HFFc6 (cell line): ENCODE measurements at regions not wholly inside any gene's neighbourhood (a gene's known extent, or its start where the extent isn't known, plus 50 kb on each side); places are given as distances from the start of the nearest gene placed in this dataset.

Experiments
- DNase-seq: peaks from one replicate; pipeline ENCODE4 v3.0.0-alpha.2; 2018
- H3K27ac Mint-ChIP-seq: 2 replicates; pipeline ENCODE4 v1.8.0; 2020; ENCODE audit warnings: mild to moderate bottlenecking, mixed read lengths
- H3K27me3 Mint-ChIP-seq: 2 replicates; pipeline ENCODE4 v1.8.0; 2021; ENCODE audit warnings: mild to moderate bottlenecking, moderate library complexity, mixed read lengths; ENCODE audit not compliant: insufficient read depth
- H3K36me3 Mint-ChIP-seq: 2 replicates; pipeline ENCODE4 v1.8.0; 2021; ENCODE audit warnings: low read depth, mixed read lengths
- H3K4me1 Mint-ChIP-seq: 2 replicates; pipeline ENCODE4 v1.8.0; 2020; ENCODE audit warnings: low read depth, mixed read lengths
- H3K4me3 Mint-ChIP-seq: 2 replicates; pipeline ENCODE4 v1.8.0; 2020; ENCODE audit warnings: mild to moderate bottlenecking, moderate library complexity, mixed read lengths
- H3K9me3 Mint-ChIP-seq: 2 replicates; pipeline ENCODE4 v1.8.0; 2020; ENCODE audit warnings: mild to moderate bottlenecking, mixed read lengths
- CTCF ChIP-seq: fragments of 200-600 bp; sonication (generic); IDR thresholded peaks from 2 replicates; pipeline ENCODE4 v1.5.0; 2021; ENCODE audit warnings: antibody characterized with exemption, mild to moderate bottlenecking

- no peak overlapping the region for H3K4me3 Mint-ChIP-seq
- peaks cover 6% of the 10 kb centered on the region; the same call in 1 of the 2 replicates for H3K9me3 Mint-ChIP-seq
Measured at GRCh38 chr6:104599821-104600638, 259.7 kb downstream of the HACE1 start.

GRCh38 chr6:104597541-104598050 is 262.1 kb downstream of the HACE1 start:
- Mint-ChIP-seq H3K36me3 (no peaks in the 10 kb centered on the region), H3K4me3 (no peak overlapping the region), H3K27me3 (no peaks in the 10 kb centered on the region; the same call in 1 of the 2 replicates), H3K4me1 (no peaks in the 10 kb centered on the region), H3K9me3 (no peaks in the 10 kb centered on the region; the same call in 1 of the 2 replicates), H3K27ac (no peak overlapping the region)
- DNase-seq, result no peak
- no peak for TF ChIP-seq CTCF

More at GRCh38 chr6:104599821-104600638, 259.7 kb downstream of the HACE1 start:
- no peak overlapping the region for H3K27ac Mint-ChIP-seq
- H3K36me3 Mint-ChIP-seq, result no peaks in the 10 kb centered on the region
- no peak for DNase-seq
- H3K27me3 Mint-ChIP-seq, result no peaks in the 10 kb centered on the region; the same call in 1 of the 2 replicates
- TF ChIP-seq CTCF, result no peak
- no peaks in the 10 kb centered on the region for H3K4me1 Mint-ChIP-seq

GRCh38 chr6:104596091-104596490 is 263.6 kb downstream of the HACE1 start:
- H3K4me3 Mint-ChIP-seq, result no peak overlapping the region
- H3K27ac Mint-ChIP-seq, result no peak overlapping the region
- H3K9me3 Mint-ChIP-seq, result no peaks in the 10 kb centered on the region; the same call in 1 of the 2 replicates
- H3K36me3 Mint-ChIP-seq, result no peaks in the 10 kb centered on the region
- H3K4me1 Mint-ChIP-seq, result no peaks in the 10 kb centered on the region
- no peak for DNase-seq
- no peaks in the 10 kb centered on the region; the same call in 1 of the 2 replicates for H3K27me3 Mint-ChIP-seq
- TF ChIP-seq CTCF, result no peak

GRCh38 chr6:104595311-104595820 is 264.4 kb downstream of the HACE1 start:
- Mint-ChIP-seq H3K4me3 (no peak overlapping the region), H3K36me3 (no peaks in the 10 kb centered on the region), H3K27me3 (no peaks in the 10 kb centered on the region; the same call in 1 of the 2 replicates), H3K9me3 (no peaks in the 10 kb centered on the region), H3K4me1 (no peaks in the 10 kb centered on the region), H3K27ac (no peak overlapping the region)
- no peak for DNase-seq
- no peak for TF ChIP-seq CTCF

GRCh38 chr6:104591573-104592334 is 268.0 kb downstream of the HACE1 start:
- H3K27ac Mint-ChIP-seq, result no peak overlapping the region
- no peaks in the 10 kb centered on the region; the same call in 1 of the 2 replicates for H3K27me3 Mint-ChIP-seq
- H3K36me3 Mint-ChIP-seq, result no peaks in the 10 kb centered on the region
- H3K4me1 Mint-ChIP-seq, result no peaks in the 10 kb centered on the region
- no peak for TF ChIP-seq CTCF
- H3K9me3 Mint-ChIP-seq, result 0 out of 2 replicates have a peak, but pooled peaks cover 3% of the 10 kb centered on the region
- H3K4me3 Mint-ChIP-seq, result no peak overlapping the region
- DNase-seq, result no peak
